ENCODE measurements at regions not wholly inside any gene's neighbourhood (a gene's known extent, or its start where the extent isn't known, plus 50 kb on each side); places are given as distances from the start of the nearest gene placed in this dataset.
"Not testable (repeated sequence)": the region's sequence is repeated elsewhere in the genome, so short reads cannot be mapped to it uniquely, and the experiment has no call there.

- DNase-seq (ENCODE audit: low spot score), result no peak
These were observed 111.0 kb downstream of the FAM53A start for GRCh38 chr4:1572964-1573720.

- no peak for DNase-seq (ENCODE audit: low spot score)
These were observed 111.6 kb downstream of the FAM53A start for GRCh38 chr4:1572521-1572920.

- no peak for DNase-seq (ENCODE audit: low spot score)
These were observed 112.1 kb downstream of the FAM53A start for GRCh38 chr4:1572010-1572385.

- no peak for DNase-seq (ENCODE audit: low spot score)
These were observed 112.7 kb downstream of the FAM53A start for GRCh38 chr4:1571165-1572009.

- DNase-seq (ENCODE audit: low spot score), result no peak
These were observed 113.6 kb downstream of the FAM53A start for GRCh38 chr4:1570291-1571164.

GRCh38 chr4:1569461-1570151 is 114.5 kb downstream of the FAM53A start:
- DNase-seq (ENCODE audit: low spot score), result no peak

GRCh38 chr4:1568855-1569460 is 115.2 kb downstream of the FAM53A start:
- no peak for DNase-seq (ENCODE audit: low spot score)

GRCh38 chr4:1567808-1568581 is 116.1 kb downstream of the FAM53A start:
- DNase-seq (ENCODE audit: low spot score), result no peak

GRCh38 chr4:1567519-1567807 is 116.7 kb downstream of the FAM53A start:
- no peak for DNase-seq (ENCODE audit: low spot score)

GRCh38 chr4:1566838-1567518 is 117.1 kb downstream of the FAM53A start:
- DNase-seq (ENCODE audit: low spot score), result no peak

- DNase-seq (ENCODE audit: low spot score), result not testable (repeated sequence)
These were observed 117.7 kb downstream of the FAM53A start for GRCh38 chr4:1566301-1566837.

GRCh38 chr4:1565598-1566295 is 118.4 kb downstream of the FAM53A start:
- no peak for DNase-seq (ENCODE audit: low spot score)

GRCh38 chr4:1564535-1565375 is 119.4 kb downstream of the FAM53A start:
- no peak for DNase-seq (ENCODE audit: low spot score)

- DNase-seq (ENCODE audit: low spot score), result no peak
These were observed 120.2 kb downstream of the FAM53A start for GRCh38 chr4:1563768-1564485.

- DNase-seq (ENCODE audit: low spot score), result no peak
These were observed 120.9 kb downstream of the FAM53A start for GRCh38 chr4:1563241-1563640.

- DNase-seq (ENCODE audit: low spot score), result no peak
These were observed 121.3 kb downstream of the FAM53A start for GRCh38 chr4:1562771-1563170.

- DNase-seq (ENCODE audit: low spot score), result no peak
These were observed 121.7 kb downstream of the FAM53A start for GRCh38 chr4:1562371-1562770.

Data from putamen (tissue), 1 donor.